Left lung (tissue), 4 donors: ENCODE measurements at regions not wholly inside any gene's neighbourhood (a gene's known extent, or its start where the extent isn't known, plus 50 kb on each side); places are given as distances from the start of the nearest gene placed in this dataset.
"Not testable (repeated sequence)": the region's sequence is repeated elsewhere in the genome, so short reads cannot be mapped to it uniquely, and the experiment has no call there.

Source experiments
- ATAC-seq: fragments of 200-7000 bp; cut with Tn5 transposase; one replicate; pipeline ENCODE4 v1.9.1; 2020; ENCODE audit warnings: moderate library complexity
- DNase-seq, 4 donors: peaks; one replicate each; pipeline ENCODE4 v3.0.0-alpha.2; 2013 to 2020
- H3K27ac ChIP-seq, 2 donors: fragments of 200-600 bp; sonication (generic) in 1 of 2; one replicate each; pipeline versions ENCODE4 v1.5.0 to v1.8.0; 2020 to 2021
- H3K27me3 ChIP-seq, 2 donors: fragments of 200-600 bp; sonication (generic) in 1 of 2; one replicate each; pipeline versions ENCODE4 v1.5.0 to v1.8.0; 2020 to 2021
- H3K36me3 ChIP-seq, 2 donors: fragments of 200-600 bp; sonication (generic) in 1 of 2; one replicate each; pipeline versions ENCODE4 v1.5.0 to v1.8.0; 2020 to 2021
- H3K4me1 ChIP-seq, 2 donors: fragments of 200-600 bp; one replicate each; pipeline ENCODE4 v1.8.0; 2021
- H3K4me3 ChIP-seq, 2 donors: fragments of 200-600 bp; sonication (generic) in 1 of 2; one replicate each; pipeline versions ENCODE4 v1.5.0 to v1.8.0; 2020 to 2021; ENCODE audit warnings: mild to moderate bottlenecking in 1 of 2
- H3K9me3 ChIP-seq, 2 donors: fragments of 200-600 bp; sonication (generic) in 1 of 2; one replicate each; pipeline versions ENCODE4 v1.5.0 to v1.8.0; 2020 to 2021
- intact Hi-C, 2 donors: fragments of 100-400 bp; cut with DNase I; formaldehyde crosslinking; loops; one replicate each; pipeline versions ENCODE4 v1.11.2 to v1.14.2; 2022
- TF ChIP-seq, protein P1 (sequence below), 2 donors: fragments of 200-600 bp; sonication (generic) in 1 of 2; IDR thresholded peaks; one replicate each; pipeline versions ENCODE4 v1.5.0 to v1.8.0; 2021; ENCODE audit warnings: antibody characterized with exemption in 2 of 2
- donor health status: DM: no; HTN: yes; CAD: no.
- donor health status: DM: no; HTN: no; CAD: no.

DNA sequence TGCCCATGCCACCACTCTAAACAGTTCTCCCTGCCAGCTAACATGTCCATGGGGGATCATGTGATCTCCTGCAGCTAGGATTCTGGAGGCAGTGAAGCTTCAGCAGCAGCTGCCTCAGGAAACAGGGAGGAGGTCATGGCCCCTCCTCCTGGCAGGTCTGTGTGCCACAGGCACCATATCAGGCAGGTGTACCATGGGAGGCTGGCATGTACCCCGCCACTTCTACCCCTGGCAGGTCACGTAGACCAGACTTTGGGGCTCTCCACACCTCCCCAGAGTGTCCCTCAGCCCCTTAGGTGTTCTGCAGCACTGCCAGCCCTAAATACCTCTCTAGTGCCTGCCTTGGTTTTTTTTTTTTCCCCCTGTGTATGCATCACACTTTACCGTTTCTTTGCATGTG lies 110.5 kb upstream of the FAM47C start:
- DNase-seq: no peak
- no peaks in the 10 kb centered on the region for H3K36me3 ChIP-seq
- H3K4me3 ChIP-seq: no peak overlapping the region
- H3K9me3 ChIP-seq: no peaks in the 10 kb centered on the region
- no peak overlapping the region for H3K27ac ChIP-seq
- peaks cover 0 to under 1% of the 10 kb centered on the region in 2 donors for H3K27me3 ChIP-seq
- intact Hi-C loops: no loop called here
- no peaks in the 10 kb centered on the region for H3K4me1 ChIP-seq
- no peak for ATAC-seq
- TF ChIP-seq, protein P1, sequence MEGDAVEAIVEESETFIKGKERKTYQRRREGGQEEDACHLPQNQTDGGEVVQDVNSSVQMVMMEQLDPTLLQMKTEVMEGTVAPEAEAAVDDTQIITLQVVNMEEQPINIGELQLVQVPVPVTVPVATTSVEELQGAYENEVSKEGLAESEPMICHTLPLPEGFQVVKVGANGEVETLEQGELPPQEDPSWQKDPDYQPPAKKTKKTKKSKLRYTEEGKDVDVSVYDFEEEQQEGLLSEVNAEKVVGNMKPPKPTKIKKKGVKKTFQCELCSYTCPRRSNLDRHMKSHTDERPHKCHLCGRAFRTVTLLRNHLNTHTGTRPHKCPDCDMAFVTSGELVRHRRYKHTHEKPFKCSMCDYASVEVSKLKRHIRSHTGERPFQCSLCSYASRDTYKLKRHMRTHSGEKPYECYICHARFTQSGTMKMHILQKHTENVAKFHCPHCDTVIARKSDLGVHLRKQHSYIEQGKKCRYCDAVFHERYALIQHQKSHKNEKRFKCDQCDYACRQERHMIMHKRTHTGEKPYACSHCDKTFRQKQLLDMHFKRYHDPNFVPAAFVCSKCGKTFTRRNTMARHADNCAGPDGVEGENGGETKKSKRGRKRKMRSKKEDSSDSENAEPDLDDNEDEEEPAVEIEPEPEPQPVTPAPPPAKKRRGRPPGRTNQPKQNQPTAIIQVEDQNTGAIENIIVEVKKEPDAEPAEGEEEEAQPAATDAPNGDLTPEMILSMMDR (IDR thresholded peaks at IDR 0.05): no peak

DNA sequence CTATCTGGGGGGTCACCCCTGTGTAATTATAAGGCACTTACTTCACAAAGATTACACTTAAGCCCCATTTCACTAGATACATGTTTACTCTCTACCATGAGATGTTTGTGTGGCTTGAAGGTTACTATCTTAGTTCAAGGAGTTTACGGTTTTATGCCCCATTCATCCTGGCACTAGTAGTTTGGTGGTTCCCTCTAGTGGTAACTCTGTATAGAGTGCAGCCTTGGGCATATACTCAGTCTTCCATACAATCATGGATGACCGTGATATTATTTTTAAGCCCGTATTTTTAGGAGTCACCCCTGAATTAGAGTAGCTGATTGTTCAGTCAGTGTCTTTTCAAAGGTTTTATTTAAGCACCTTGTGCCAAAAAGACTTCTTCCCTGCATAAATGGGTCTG lies 109.9 kb upstream of the FAM47C start:
- no peak overlapping the region for H3K27ac ChIP-seq
- H3K9me3 ChIP-seq: no peaks in the 10 kb centered on the region
- ATAC-seq (peak; percentile 74), DNase-seq (no peak)
- H3K4me3 ChIP-seq: no peak overlapping the region
- no peaks in the 10 kb centered on the region for H3K4me1 ChIP-seq
- no peaks in the 10 kb centered on the region for H3K36me3 ChIP-seq
- TF ChIP-seq, protein P1 (IDR thresholded peaks at IDR 0.05): peak in 1 of 2 donors; percentile 29
- intact Hi-C loops: no loop called here
- H3K27me3 ChIP-seq: no peaks in the 10 kb centered on the region

GRCh38 chrX:36904561-36904960 lies 103.6 kb upstream of the FAM47C start:
- DNase-seq, ATAC-seq, H3K36me3 ChIP-seq, H3K9me3 ChIP-seq, intact Hi-C loops, H3K4me3 ChIP-seq, H3K27ac ChIP-seq, H3K4me1 ChIP-seq, H3K27me3 ChIP-seq: not testable (repeated sequence)

GRCh38 chrX:36908801-36909675 lies 99.1 kb upstream of the FAM47C start:
- intact Hi-C loops: no loop called here
- Histone ChIP-seq H3K27me3 (peaks cover 0 to 4% of the 10 kb centered on the region in 2 donors), H3K9me3 (no peaks in the 10 kb centered on the region), H3K4me1 (no peaks in the 10 kb centered on the region), H3K36me3 (no peaks in the 10 kb centered on the region), H3K4me3 (no peak overlapping the region), H3K27ac (no peak overlapping the region)
- DNase-seq (peak in 2 of 4 donors; percentile 19 to 31), ATAC-seq (peak; percentile 66)
- TF ChIP-seq, protein P1 (IDR thresholded peaks at IDR 0.05): no peak

DNA sequence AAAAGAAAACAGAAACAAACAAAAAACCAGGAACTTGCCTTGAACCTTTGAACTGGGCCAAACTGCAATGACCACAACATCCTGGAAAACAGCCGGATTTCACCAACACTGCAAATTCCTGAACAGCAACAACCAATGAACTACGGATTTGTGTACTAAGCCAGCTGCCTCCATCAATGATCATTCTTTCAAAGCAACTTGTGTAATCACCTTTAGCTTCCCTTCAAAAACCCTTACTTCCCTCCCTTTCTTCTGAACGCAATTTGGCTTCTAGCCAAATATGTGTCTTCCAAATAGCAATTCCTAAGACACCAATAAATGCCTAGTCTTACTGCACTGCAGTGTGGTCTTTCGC lies 98.5 kb upstream of the FAM47C start:
- H3K27ac ChIP-seq: no peak overlapping the region
- H3K27me3 ChIP-seq: peaks cover 0 to 4% of the 10 kb centered on the region in 2 donors
- H3K4me3 ChIP-seq: no peak overlapping the region
- no peaks in the 10 kb centered on the region for H3K36me3 ChIP-seq
- intact Hi-C loops: no loop called here
- no peaks in the 10 kb centered on the region for H3K4me1 ChIP-seq
- peak in 1 of 4 donors; percentile 40 for DNase-seq
- TF ChIP-seq, protein P1 (IDR thresholded peaks at IDR 0.05): no peak
- ATAC-seq: no peak
- no peaks in the 10 kb centered on the region for H3K9me3 ChIP-seq
